ENCODE measurements at regions not wholly inside any gene's neighbourhood (a gene's known extent, or its start where the extent isn't known, plus 50 kb on each side); places are given as distances from the start of the nearest gene placed in this dataset.

DNA sequence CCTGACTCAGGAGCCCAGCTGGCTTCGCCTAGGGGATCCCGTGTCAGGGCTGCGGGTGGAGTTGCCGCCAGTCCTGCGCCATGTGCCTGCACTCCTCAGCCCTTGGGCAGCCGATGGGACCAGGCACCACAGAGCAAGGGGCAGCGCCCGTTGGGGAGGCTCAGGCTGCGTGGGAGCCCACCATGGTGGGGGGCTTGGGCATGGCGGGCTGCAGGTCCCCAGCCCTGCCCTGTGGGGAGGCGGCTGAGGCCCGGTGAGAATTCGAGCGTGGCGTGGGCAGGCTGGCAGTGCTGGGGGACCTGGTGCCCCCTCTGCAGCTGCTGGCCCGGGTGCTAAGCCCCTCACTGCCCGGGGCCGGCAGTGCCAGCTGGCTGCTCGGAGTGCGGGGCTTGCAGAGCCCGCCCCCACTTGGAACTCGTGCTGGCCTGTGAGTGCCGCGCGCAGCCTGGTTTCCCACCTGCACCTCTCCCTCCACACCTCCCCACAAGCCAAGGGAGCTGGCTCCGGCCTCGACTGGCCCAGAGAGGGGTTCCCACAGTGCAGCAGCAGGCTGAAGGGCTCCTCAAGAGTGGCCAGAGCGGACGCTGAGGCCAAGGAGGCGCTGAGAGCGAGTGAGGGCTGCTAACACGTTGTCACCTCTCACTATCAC lies 135.1 kb upstream of the SEL1L start:
- DNase-seq (ENCODE audit: low read depth in 2 of 3, low spot score in 2 of 3): no peak

DNA sequence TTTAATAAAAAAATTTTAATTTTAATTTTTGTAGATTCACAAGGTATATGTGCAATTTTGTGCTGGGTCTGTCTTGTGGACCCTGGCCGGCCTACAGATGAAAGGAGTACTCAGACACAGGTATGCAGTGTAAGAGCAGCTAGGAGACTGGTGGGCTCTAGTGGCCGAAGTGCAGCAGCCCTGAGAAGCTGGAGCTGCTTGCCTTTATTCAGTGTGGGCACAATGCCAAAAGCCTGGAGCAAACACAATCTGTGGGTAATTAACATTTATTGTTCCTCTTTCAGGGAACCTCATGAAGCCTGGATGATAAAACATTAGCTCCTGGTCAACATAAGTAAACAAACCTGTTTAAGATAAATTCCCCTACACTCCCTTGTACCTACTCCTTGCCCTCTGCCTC lies 135.7 kb upstream of the SEL1L start:
- DNase-seq (ENCODE audit: low read depth in 2 of 3, low spot score in 2 of 3): no peak

GRCh38 chr14:81673930-81674329 lies 140.3 kb upstream of the SEL1L start:
- no peak for DNase-seq (ENCODE audit: low read depth in 2 of 3, low spot score in 2 of 3)

GRCh38 chr14:81676395-81676794 lies 142.7 kb upstream of the SEL1L start:
- no peak for DNase-seq (ENCODE audit: low read depth in 2 of 3, low spot score in 2 of 3)

DNA sequence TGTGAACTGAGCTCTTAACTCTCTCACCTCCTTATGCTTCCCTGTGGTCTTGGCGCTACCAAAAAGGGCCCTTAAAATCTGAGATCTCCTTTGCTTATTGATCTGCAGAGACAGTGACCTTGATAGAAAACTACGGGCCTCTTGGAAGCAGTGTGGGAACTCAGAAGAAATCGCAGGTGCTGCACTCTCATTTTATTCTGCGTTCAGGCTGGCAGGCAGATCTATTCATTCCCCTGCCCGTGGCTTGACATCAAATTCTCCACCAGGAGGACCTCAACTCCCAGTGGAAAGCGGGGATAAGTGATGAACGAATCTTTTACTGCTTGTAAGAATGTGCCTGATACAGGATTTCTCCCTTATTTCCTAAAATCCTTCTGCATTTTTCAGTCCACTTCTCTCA lies 143.2 kb upstream of the SEL1L start:
- DNase-seq (ENCODE audit: low read depth in 2 of 3, low spot score in 2 of 3): no peak

DNA sequence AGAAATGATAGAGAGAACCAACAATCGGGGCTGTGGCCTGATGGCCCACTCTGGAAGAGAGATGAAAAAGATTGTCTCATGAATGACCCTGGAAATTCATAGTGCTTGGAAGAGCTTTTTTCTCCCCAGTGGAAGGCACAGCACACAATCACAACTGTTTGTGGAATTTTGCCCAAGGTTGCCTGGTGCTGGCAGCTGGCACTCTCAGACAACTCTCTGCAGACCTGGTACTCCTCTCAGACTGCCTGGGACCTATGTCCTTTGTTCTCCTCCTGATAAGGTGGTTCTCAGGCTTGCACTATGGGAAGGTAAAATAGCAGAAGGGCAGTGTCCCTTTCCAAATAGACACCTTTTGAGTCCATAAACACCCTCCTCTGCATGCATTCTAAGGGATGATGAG lies 144.1 kb upstream of the SEL1L start:
- no peak for DNase-seq (ENCODE audit: low read depth in 2 of 3, low spot score in 2 of 3)

DNA sequence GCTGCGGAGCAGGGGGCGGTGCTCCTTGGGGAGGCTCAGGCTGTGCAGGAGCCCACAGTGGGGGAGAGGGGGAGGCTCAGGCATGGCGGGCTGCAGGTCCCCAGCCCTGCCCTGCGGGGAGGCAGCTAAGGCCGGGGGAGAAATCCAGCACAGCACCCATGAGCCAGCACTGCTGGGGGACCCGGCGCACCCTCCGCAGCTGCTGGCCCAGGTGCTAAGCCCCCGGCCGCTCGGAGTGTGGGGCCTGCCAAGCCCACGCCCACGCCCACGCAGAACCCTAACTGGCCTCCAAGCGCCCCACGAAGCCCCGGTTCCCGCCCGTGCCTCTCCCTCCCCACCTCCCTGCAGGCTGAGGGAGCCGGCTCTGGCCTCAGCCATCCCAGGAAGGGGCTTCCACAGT lies 145.6 kb upstream of the SEL1L start:
- no peak for DNase-seq (ENCODE audit: low read depth in 2 of 3, low spot score in 2 of 3)

DNA sequence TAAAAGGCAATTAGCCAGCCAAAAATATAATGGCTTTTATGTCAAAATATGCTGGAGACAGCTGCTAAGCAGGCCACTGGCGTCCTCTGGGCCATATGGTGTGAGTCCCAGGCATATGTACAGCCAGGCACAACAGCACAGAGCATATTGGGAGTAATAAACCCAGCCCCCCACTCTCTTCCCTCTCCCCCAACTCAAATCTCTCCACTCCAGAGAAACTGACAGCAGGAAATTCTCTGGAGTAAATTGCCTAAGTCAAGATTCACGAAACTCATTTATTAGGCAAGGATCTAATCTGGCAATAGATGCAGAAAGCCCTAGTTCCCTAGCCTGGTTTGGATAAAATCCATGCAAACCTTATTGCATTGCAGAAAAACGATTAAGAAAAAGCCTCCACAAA lies 147.9 kb upstream of the SEL1L start:
- no peak for DNase-seq (ENCODE audit: low read depth in 2 of 3, low spot score in 2 of 3)

DNA sequence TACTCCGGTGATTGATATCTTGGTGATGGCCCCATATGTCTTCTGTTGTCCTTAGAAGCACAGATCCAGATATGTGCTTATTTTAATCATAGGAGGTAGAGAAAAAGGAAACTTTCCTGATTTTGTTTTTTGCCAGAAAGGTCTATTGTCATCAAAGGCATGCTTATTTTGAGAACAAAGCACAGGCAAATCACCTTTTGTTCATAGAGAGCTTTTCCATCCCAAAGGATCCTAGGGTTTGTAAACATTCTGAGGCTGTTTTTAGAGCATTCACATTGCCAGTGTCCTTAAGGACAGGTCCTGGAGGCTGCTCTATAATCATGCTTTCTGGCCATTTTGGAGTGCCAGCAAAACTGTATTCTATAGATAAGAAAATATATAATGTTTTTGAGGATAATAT lies 148.5 kb upstream of the SEL1L start:
- no peak for DNase-seq (ENCODE audit: low read depth in 2 of 3, low spot score in 2 of 3)

- DNase-seq (ENCODE audit: low read depth in 2 of 3, low spot score in 2 of 3): no peak
Observed at GRCh38 chr14:81682701-81683100, 149.0 kb upstream of the SEL1L start.

DNA sequence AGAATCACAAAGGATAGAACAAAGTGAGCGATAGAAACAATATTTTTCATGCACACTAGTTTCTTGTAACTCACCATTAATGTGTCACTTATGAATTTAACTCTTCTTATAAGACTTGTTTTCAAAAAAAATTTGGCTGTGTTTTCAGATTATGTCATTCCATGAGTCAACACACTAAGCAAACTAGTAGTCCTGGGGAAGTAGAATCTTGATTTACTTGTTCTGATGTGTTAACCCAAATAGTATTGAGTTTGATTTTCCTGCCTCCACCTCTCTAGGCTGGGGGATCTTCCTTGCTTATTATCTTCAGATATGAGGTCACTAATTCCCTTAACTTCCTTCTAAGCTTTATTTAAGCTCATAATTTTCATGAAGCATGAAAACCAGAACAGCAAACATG lies 151.0 kb upstream of the SEL1L start:
- DNase-seq (ENCODE audit: low read depth in 2 of 3, low spot score in 2 of 3): no peak

- DNase-seq (ENCODE audit: low read depth in 2 of 3, low spot score in 2 of 3): no peak
Observed at GRCh38 chr14:81686512-81686911, 152.9 kb upstream of the SEL1L start.

GRCh38 chr14:81691931-81692330 lies 158.3 kb upstream of the SEL1L start:
- DNase-seq (ENCODE audit: low read depth in 2 of 3, low spot score in 2 of 3): no peak

- DNase-seq (ENCODE audit: low read depth in 2 of 3, low spot score in 2 of 3): no peak
Observed at GRCh38 chr14:81694419-81694818, 160.8 kb upstream of the SEL1L start.

DNA sequence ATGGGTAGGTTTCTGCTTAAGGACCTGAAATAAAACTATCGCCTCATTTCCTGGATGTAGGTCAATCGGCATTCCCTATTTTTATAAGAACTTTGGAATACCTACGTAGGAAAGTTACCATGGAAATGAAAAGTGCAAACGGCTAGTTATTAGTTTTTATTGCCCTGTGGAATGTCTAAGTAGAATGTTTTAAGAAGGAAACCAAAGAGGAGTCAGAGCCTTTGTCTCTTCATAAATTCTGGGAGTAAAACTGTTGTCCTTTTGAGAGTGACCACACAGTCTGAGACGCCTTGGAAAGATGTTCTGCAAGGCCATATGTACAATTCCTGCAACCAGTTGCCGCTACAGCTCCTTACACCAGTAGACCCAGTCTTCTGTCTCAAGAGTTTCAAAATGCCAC lies 176.0 kb upstream of the SEL1L start:
- DNase-seq (ENCODE audit: low read depth in 2 of 3, low spot score in 2 of 3): no peak

DNA sequence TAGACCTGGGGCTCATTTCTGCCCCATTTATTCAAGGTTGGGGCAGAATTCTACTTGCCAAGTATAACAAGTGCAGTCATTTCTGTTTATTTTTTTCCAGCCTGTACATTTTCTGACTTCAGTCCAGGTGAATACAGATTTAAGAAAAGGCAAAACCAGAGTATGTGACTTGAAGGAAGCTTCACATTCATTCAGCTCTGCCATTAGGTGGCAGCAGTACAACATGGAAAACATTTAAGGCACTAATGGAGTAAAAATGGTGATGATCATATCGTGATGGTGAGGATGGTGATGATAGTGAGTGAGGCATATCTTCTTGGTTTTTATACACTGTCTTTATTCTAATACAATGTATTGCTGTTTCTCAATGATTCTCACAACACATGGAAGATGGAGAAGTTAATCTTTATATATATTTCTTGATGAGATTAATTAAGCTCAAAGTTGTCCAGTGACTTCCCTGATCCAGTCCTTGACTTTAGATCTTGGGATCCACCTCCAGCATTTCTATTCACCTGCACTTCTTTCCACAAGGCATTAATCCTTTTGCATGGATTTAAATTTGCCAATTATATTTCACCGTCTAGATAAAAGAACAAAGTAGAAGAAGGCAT lies 176.7 kb upstream of the SEL1L start:
- no peak for DNase-seq (ENCODE audit: low read depth in 2 of 3, low spot score in 2 of 3)

GRCh38 chr14:81715731-81716130 lies 182.1 kb upstream of the SEL1L start:
- DNase-seq (ENCODE audit: low read depth in 2 of 3, low spot score in 2 of 3): no peak

DNA sequence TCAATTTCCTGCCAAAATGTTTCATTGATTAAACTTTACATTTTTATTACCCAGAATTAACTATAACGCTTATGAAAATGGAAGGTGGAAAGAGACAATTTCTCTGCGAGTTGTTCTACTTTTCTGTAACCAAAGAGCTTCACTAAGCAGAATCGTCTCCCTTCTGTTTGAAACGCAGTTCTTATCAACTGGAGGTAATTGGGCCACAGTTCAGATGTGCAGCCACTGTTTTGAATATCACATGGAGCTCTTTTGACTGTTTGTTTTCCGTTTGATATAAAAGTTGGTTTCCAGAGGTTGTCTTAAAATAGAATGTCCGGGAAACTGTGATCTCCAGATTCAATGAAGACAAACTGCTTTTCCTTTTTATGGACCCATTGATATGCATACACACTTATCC lies 183.3 kb upstream of the SEL1L start:
- DNase-seq (ENCODE audit: low read depth in 2 of 3, low spot score in 2 of 3): no peak

- DNase-seq (ENCODE audit: low read depth in 2 of 3, low spot score in 2 of 3): no peak
Observed at GRCh38 chr14:81723956-81724355, 190.3 kb upstream of the SEL1L start.

GRCh38 chr14:81727218-81727617 lies 193.6 kb upstream of the SEL1L start:
- DNase-seq (ENCODE audit: low read depth in 2 of 3, low spot score in 2 of 3): no peak

DNA sequence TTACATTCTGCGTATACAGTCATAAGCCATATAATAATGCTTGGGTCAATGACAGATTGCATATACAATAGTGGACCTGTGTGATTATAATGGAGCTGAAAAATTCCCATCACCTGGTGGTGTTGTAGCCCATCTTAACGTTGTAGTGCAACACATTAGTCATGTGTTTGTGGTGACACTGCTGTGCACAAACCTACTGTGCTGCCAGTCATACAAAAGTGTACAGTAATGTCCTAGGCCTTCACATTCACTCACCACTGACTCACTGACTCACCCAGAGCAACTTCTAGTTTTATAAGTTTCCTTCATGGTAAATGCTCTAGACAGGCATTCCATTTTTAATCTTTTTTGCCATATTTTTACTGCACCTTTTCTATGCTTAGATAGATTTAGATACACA lies 194.8 kb upstream of the SEL1L start:
- no peak for DNase-seq (ENCODE audit: low read depth in 2 of 3, low spot score in 2 of 3)

DNA sequence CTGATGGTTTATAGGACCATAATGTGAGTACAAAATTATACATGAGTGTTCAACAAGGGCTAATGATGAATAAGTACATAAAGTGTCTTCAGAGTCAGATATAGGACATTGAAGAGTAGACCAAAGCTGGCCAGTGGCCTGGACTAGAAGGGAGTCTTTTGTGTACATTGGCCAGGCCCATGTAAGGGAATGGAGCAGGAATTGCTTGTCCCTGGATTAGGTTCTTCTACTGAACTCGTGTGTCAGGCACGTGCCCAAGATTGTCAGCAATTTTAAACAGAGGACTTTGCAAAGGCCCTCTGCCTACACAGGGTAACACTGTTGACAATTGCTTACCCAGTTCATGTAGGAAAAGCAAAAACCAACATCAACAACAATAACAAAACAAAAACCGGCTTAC lies 196.0 kb upstream of the SEL1L start:
- no peak for DNase-seq (ENCODE audit: low read depth in 2 of 3, low spot score in 2 of 3)

DNA sequence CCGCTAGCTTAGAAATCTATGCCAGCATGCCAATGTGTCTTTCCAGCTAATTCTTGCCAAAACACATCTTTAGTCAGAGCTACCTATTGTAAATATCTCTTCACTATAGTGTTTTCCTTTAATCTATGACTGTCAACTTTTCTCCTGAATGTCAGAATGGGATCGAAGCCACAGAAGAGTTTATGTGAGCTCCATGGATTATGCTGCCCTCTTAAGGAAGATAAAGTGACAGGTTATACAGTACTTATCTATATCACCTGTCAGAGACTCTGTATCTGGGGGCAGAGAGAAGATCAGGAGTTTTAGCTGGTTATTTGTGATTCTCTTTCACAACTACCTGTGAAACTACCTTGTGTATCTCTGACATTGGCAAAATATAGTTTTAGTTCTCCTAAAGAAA lies 204.3 kb upstream of the SEL1L start:
- no peak for DNase-seq (ENCODE audit: low read depth in 2 of 3, low spot score in 2 of 3)

Measured in activated CD8-positive, alpha-beta memory T cell treated with anti-CD3 and anti-CD28 coated beads for 48 hours (primary cell).